NCI-H446 treated with DMSO at 0.1 percent for 48 hours (cell line): ENCODE measurements at regions not wholly inside any gene's neighbourhood (a gene's known extent, or its start where the extent isn't known, plus 50 kb on each side); places are given as distances from the start of the nearest gene placed in this dataset.
A peak's percentile ranks its signal among the peaks of the same experiment; 100 is the strongest.

ENCODE experiments used
- DNase-seq: peaks from one replicate; lab custom pipeline; 2025; lab: John Stamatoyannopoulos, UW

DNA sequence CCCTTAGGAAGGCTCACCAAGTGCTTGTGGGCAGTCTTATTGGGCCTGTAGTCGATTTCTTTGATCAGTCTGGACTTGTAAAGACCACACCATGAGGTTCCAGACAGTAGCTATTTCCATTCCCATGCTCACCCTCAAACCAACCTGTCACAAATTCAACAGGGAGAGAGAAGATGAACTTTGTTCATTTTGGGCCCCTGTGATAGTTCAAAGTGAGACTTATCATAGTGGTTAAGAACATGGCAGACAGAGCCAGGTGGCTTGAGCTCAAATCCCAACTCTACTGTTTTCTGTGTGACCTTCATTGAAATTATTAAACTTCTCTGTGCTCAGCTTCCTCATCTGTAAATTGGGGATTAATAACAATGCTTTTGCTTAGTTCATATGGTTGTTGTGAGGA is 53.9 kb upstream of the CTLA4 start:
- no peak for DNase-seq

DNA sequence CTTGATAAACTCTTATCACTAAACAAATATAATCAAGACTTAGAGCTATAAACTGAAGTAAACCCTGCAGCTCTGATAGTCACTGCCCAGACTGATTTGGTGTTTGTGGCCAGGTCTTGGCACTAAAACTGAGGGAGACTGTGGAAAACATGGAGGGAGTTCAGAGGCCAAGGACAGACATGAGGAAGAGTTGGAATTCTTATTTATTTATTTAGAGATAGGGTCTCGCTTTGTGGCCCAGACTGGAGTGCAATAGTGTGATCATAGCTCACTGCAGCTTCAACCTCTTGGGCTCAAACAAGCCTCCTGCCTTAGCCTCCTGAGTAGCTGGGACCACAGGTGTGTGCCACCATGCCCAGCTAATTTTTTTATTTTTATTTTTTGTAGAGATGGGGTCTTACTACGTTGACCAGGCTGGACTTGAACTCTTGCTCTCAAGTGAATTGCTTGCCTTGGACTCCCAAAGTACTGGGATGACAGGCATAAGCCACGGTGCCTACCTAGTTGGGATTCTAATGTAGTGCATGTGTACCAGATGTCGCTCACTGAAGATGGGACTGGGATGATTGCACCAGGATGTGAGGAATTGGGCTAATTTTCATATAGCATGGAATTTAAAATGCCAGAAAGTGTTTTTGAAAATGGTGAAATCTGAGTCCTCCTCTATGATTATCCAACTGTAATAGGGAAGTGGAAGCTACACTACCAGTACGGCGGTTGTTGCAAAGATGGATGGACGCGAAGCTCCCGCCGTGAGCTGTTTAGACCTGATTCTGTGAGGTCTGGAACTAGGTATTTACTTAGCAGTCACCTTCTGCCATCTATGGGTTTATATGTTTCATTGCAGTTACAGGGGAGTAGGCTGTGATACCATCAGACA is 52.7 kb upstream of the CTLA4 start:
- peak; percentile 31 for DNase-seq

- DNase-seq: no peak
Measured at GRCh38 chr2:203815541-203815898, 52.1 kb upstream of the CTLA4 start.

- no peak for DNase-seq
Measured at GRCh38 chr2:203817147-203817546, 50.4 kb upstream of the CTLA4 start.
